GM23338 (cell line): ENCODE measurements at regions not wholly inside any gene's neighbourhood (a gene's known extent, or its start where the extent isn't known, plus 50 kb on each side); places are given as distances from the start of the nearest gene placed in this dataset.

Experiments used
- CTCF ChIP-seq, 2 experiments: fragments of 200-600 bp in 1 of 2; sonication (generic) in 1 of 2; conservative IDR thresholded peaks; 2 replicates each; pipeline versions ENCODE4 v1.5.1 to v1.6.1; 2016 to 2017; ENCODE audit warnings: antibody characterized with exemption in 2 of 2, low read depth in 2 of 2, mild to moderate bottlenecking in 2 of 2, moderate library complexity in 1 of 2
- ETS1 ChIP-seq: IDR thresholded peaks from 2 replicates; pipeline ENCODE4 v1.6.1; 2016; ENCODE audit warnings: antibody characterized with exemption
- EZH2 ChIP-seq: fragments of 200-600 bp; sonication (generic); IDR thresholded peaks from one replicate; pipeline ENCODE4 v1.8.0; 2017; ENCODE audit warnings: antibody characterized with exemption, mild to moderate bottlenecking, low read depth; ENCODE audit not compliant: unreplicated experiment
- EZH2phosphoT487 ChIP-seq: fragments of 200-600 bp; sonication (generic); IDR thresholded peaks from one replicate; pipeline ENCODE4 v1.8.1; 2018; ENCODE audit warnings: antibody characterized with exemption; ENCODE audit not compliant: unreplicated experiment
- TF ChIP-seq, protein P1 (sequence below): IDR thresholded peaks from one replicate; pipeline ENCODE4 v1.6.1; 2018; ENCODE audit warnings: antibody characterized with exemption; ENCODE audit not compliant: unreplicated experiment

GRCh38 chr2:240360645-240361475, 74.6 kb upstream of the GPC1 start:
- TF ChIP-seq EZH2phosphoT487 (no peak), CTCF (conservative IDR thresholded peaks at IDR 0.05; ENCODE audit: low read depth in 2 of 2) (no peak), ETS1 (no peak), EZH2 (no peak)
- TF ChIP-seq, protein P1, sequence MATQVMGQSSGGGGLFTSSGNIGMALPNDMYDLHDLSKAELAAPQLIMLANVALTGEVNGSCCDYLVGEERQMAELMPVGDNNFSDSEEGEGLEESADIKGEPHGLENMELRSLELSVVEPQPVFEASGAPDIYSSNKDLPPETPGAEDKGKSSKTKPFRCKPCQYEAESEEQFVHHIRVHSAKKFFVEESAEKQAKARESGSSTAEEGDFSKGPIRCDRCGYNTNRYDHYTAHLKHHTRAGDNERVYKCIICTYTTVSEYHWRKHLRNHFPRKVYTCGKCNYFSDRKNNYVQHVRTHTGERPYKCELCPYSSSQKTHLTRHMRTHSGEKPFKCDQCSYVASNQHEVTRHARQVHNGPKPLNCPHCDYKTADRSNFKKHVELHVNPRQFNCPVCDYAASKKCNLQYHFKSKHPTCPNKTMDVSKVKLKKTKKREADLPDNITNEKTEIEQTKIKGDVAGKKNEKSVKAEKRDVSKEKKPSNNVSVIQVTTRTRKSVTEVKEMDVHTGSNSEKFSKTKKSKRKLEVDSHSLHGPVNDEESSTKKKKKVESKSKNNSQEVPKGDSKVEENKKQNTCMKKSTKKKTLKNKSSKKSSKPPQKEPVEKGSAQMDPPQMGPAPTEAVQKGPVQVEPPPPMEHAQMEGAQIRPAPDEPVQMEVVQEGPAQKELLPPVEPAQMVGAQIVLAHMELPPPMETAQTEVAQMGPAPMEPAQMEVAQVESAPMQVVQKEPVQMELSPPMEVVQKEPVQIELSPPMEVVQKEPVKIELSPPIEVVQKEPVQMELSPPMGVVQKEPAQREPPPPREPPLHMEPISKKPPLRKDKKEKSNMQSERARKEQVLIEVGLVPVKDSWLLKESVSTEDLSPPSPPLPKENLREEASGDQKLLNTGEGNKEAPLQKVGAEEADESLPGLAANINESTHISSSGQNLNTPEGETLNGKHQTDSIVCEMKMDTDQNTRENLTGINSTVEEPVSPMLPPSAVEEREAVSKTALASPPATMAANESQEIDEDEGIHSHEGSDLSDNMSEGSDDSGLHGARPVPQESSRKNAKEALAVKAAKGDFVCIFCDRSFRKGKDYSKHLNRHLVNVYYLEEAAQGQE, result no peak
